SU-DHL-6 (cell line): ENCODE measurements at regions not wholly inside any gene's neighbourhood (a gene's known extent, or its start where the extent isn't known, plus 50 kb on each side); places are given as distances from the start of the nearest gene placed in this dataset.

Source experiments
- H2AFZ ChIP-seq: fragments of 200-600 bp; sonication (generic); 2 replicates; pipeline ENCODE4 v1.6.1; 2014; ENCODE audit warnings: low read depth, mild to moderate bottlenecking, moderate library complexity, mixed read lengths, antibody characterized with exemption, low read length; ENCODE audit not compliant: severe bottlenecking
- H3F3A ChIP-seq: fragments of 200-600 bp; shearing (Covaris generic); 2 replicates; pipeline ENCODE4 v1.6.0; 2016; ENCODE audit warnings: antibody characterized with exemption, mild to moderate bottlenecking; ENCODE audit not compliant: insufficient read depth
- H3K27ac ChIP-seq: fragments of 200-600 bp; sonication (generic); 2 replicates; pipeline ENCODE4 v1.5.1; 2016; ENCODE audit warnings: low read depth, mild to moderate bottlenecking, low read length, moderate library complexity, mixed read lengths
- H3K27me3 ChIP-seq: fragments of 200-600 bp; sonication (generic), shearing (Covaris generic); 2 replicates; pipeline ENCODE4 v1.6.0; 2014; ENCODE audit warnings: mild to moderate bottlenecking, low read length
- H3K36me3 ChIP-seq: fragments of 200-600 bp; sonication (generic); 2 replicates; pipeline ENCODE4 v1.6.1; 2014; ENCODE audit warnings: mild to moderate bottlenecking, low read length, mixed read lengths
- H3K4me2 ChIP-seq: fragments of 300-600, 200-600 bp; shearing (Covaris generic), sonication (generic); 2 replicates; pipeline ENCODE4 v1.6.0; 2014; ENCODE audit warnings: low read length, low read depth, mild to moderate bottlenecking; ENCODE audit not compliant: poor library complexity, severe bottlenecking
- H3K4me3 ChIP-seq: fragments of 200-600 bp; sonication (generic); 2 replicates; pipeline ENCODE4 v1.5.1; 2014; ENCODE audit warnings: antibody characterized with exemption, low read length, mild to moderate bottlenecking, mixed read lengths; ENCODE audit not compliant: insufficient read depth, poor library complexity, severe bottlenecking
- H3K79me2 ChIP-seq: fragments of 200-600 bp; sonication (generic); 2 replicates; pipeline ENCODE4 v1.6.1; 2014; ENCODE audit warnings: mild to moderate bottlenecking, low read length, moderate library complexity; ENCODE audit not compliant: insufficient read depth
- H3K9ac ChIP-seq: fragments of 200-600 bp; sonication (generic); 2 replicates; pipeline ENCODE4 v1.7.0; 2014; ENCODE audit warnings: mild to moderate bottlenecking, low read length
- H3K9me2 ChIP-seq: fragments of 200-600 bp; sonication (generic); replicated peaks from 2 replicates; pipeline ENCODE4 v1.6.1; 2014; ENCODE audit warnings: low read length; ENCODE audit not compliant: insufficient read depth
- H3K9me3 ChIP-seq: fragments of 200-600 bp; sonication (generic); 2 replicates; pipeline ENCODE4 v1.6.1; 2014; ENCODE audit warnings: low read length, mixed read lengths; ENCODE audit not compliant: insufficient read depth
- H4K20me1 ChIP-seq: fragments of 200-600 bp; sonication (generic); 2 replicates; pipeline ENCODE4 v1.6.1; 2014; ENCODE audit warnings: low read depth, mild to moderate bottlenecking, antibody characterized with exemption, low read length, moderate library complexity, mixed read lengths
- CTCF ChIP-seq: fragments of 200-600 bp; sonication (generic); IDR thresholded peaks from one replicate; pipeline ENCODE4 v1.5.1; 2017; ENCODE audit warnings: antibody characterized with exemption, mild to moderate bottlenecking, low read length, moderate library complexity; ENCODE audit not compliant: insufficient read depth, poor library complexity, severe bottlenecking
- EZH2phosphoT487 ChIP-seq: fragments of 200-600 bp; sonication (generic), shearing (Covaris generic); conservative IDR thresholded peaks from 2 replicates; pipeline ENCODE4 v1.6.1; 2018; ENCODE audit warnings: mild to moderate bottlenecking, antibody characterized with exemption, low read length, moderate library complexity, mixed read lengths

- Histone ChIP-seq H3K4me2 (no peak overlapping the region), H3K27ac (no peak overlapping the region), H4K20me1 (no peaks in the 10 kb centered on the region), H3K36me3 (no peaks in the 10 kb centered on the region), H3K9me2 (no peaks in the 10 kb centered on the region), H3K9ac (no peak overlapping the region), H3F3A (no peaks in the 10 kb centered on the region), H3K4me3 (no peak overlapping the region), H3K9me3 (no peaks in the 10 kb centered on the region), H2AFZ (no peak overlapping the region), H3K79me2 (no peaks in the 10 kb centered on the region), H3K27me3 (no peaks in the 10 kb centered on the region)
- TF ChIP-seq CTCF (no peak), EZH2phosphoT487 (no peak)
Observed at GRCh38 chrX:137172317-137172948, 138.6 kb upstream of the GPR101 start.

- H3K36me3 ChIP-seq: no peaks in the 10 kb centered on the region
- no peaks in the 10 kb centered on the region for H3K79me2 ChIP-seq
- no peak overlapping the region for H3K4me2 ChIP-seq
- no peak overlapping the region for H3K4me3 ChIP-seq
- H3K9me3 ChIP-seq: no peaks in the 10 kb centered on the region
- no peak overlapping the region for H2AFZ ChIP-seq
- H3K9ac ChIP-seq: no peak overlapping the region
- no peaks in the 10 kb centered on the region for H3K27me3 ChIP-seq
- no peaks in the 10 kb centered on the region for H4K20me1 ChIP-seq
- H3K9me2 ChIP-seq: no peaks in the 10 kb centered on the region
- H3F3A ChIP-seq: no peaks in the 10 kb centered on the region
- H3K27ac ChIP-seq: no peak overlapping the region
- TF ChIP-seq CTCF (no peak), EZH2phosphoT487 (no peak)
Observed at GRCh38 chrX:137171626-137172025, 137.8 kb upstream of the GPR101 start.

- Histone ChIP-seq H3K27me3 (no peaks in the 10 kb centered on the region), H4K20me1 (no peaks in the 10 kb centered on the region), H3K27ac (no peak overlapping the region), H3K9me2 (no peaks in the 10 kb centered on the region), H3K79me2 (no peaks in the 10 kb centered on the region), H3K9ac (no peak overlapping the region), H3K36me3 (no peaks in the 10 kb centered on the region), H2AFZ (no peak overlapping the region), H3K4me2 (no peak overlapping the region), H3K9me3 (no peaks in the 10 kb centered on the region), H3F3A (no peaks in the 10 kb centered on the region), H3K4me3 (no peak overlapping the region)
- no peak for TF ChIP-seq CTCF
- TF ChIP-seq EZH2phosphoT487: no peak
Observed at GRCh38 chrX:137166591-137166990, 132.8 kb upstream of the GPR101 start.
